ENCODE measurements at regions not wholly inside any gene's neighbourhood (a gene's known extent, or its start where the extent isn't known, plus 50 kb on each side); places are given as distances from the start of the nearest gene placed in this dataset.

DNA sequence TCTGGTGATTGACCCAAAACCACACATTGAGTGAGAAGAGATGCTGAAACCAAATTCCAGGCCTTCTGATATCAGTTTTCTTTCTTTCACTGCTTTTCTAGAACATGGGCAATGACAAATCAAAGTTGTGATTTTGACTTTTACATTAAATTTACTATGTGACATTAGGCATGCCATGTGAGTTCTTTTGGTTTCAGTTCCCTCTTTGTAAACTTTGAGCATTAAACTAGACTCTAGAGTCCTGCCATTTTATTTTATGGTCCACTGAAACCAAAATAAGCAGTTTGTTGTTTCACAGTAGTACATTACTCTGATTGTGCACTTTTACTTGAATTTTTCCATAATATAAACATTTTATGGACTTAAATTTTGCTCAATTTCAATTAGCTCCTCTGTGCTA, 381.1 kb upstream of the SEMA3D start:
- H2AFZ ChIP-seq (ENCODE audit: low read length): no peak overlapping the region

GRCh38 chr7:85566095-85566794, 379.4 kb upstream of the SEMA3D start:
- H3F3A ChIP-seq (ENCODE audit: low read depth): no peaks in the 10 kb centered on the region
- no peak overlapping the region for H2AFZ ChIP-seq (ENCODE audit: low read length)
- TF ChIP-seq EZH2phosphoT487 (IDR thresholded peaks at IDR 0.05; ENCODE audit: borderline replicate concordance): no peak
- TF ChIP-seq, protein P1, sequence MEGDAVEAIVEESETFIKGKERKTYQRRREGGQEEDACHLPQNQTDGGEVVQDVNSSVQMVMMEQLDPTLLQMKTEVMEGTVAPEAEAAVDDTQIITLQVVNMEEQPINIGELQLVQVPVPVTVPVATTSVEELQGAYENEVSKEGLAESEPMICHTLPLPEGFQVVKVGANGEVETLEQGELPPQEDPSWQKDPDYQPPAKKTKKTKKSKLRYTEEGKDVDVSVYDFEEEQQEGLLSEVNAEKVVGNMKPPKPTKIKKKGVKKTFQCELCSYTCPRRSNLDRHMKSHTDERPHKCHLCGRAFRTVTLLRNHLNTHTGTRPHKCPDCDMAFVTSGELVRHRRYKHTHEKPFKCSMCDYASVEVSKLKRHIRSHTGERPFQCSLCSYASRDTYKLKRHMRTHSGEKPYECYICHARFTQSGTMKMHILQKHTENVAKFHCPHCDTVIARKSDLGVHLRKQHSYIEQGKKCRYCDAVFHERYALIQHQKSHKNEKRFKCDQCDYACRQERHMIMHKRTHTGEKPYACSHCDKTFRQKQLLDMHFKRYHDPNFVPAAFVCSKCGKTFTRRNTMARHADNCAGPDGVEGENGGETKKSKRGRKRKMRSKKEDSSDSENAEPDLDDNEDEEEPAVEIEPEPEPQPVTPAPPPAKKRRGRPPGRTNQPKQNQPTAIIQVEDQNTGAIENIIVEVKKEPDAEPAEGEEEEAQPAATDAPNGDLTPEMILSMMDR (conservative IDR thresholded peaks at IDR 0.05; ENCODE audit: low read length): no peak
- H3K4me3 ChIP-seq (ENCODE audit: low read length, poor library complexity, severe bottlenecking): no peak overlapping the region
- H3K27me3 ChIP-seq (ENCODE audit: insufficient read depth, low read length, poor library complexity, severe bottlenecking): no peaks in the 10 kb centered on the region
- H3K9me2 ChIP-seq (replicated peaks; ENCODE audit: low read depth, low read length): no peaks in the 10 kb centered on the region
- no peak overlapping the region for H3K4me2 ChIP-seq (ENCODE audit: low read depth, low read length, poor library complexity, severe bottlenecking)
- no peak overlapping the region for H3K9ac ChIP-seq (ENCODE audit: low read depth, low read length, poor library complexity, severe bottlenecking)
- no peaks in the 10 kb centered on the region for H3K9me3 ChIP-seq (ENCODE audit: insufficient read depth, low read depth, low read length)
- H3K4me1 ChIP-seq (ENCODE audit: insufficient read depth, low read length, poor library complexity, severe bottlenecking): no peaks in the 10 kb centered on the region
- H3K79me2 ChIP-seq (ENCODE audit: insufficient read depth, low read length): no peaks in the 10 kb centered on the region
- H3K36me3 ChIP-seq (ENCODE audit: insufficient read depth, low read length): no peaks in the 10 kb centered on the region
- H4K20me1 ChIP-seq (ENCODE audit: insufficient read depth, low read length, poor library complexity, severe bottlenecking): no peaks in the 10 kb centered on the region

More for the DNA sequence above, 381.1 kb upstream of the SEMA3D start:
- no peak overlapping the region for H3K4me2 ChIP-seq (ENCODE audit: low read depth, low read length, poor library complexity, severe bottlenecking)
- H3F3A ChIP-seq (ENCODE audit: low read depth): no peaks in the 10 kb centered on the region
- no peaks in the 10 kb centered on the region for H3K9me3 ChIP-seq (ENCODE audit: insufficient read depth, low read depth, low read length)
- H3K4me3 ChIP-seq (ENCODE audit: low read length, poor library complexity, severe bottlenecking): no peak overlapping the region
- no peaks in the 10 kb centered on the region for H3K27me3 ChIP-seq (ENCODE audit: insufficient read depth, low read length, poor library complexity, severe bottlenecking)
- H3K4me1 ChIP-seq (ENCODE audit: insufficient read depth, low read length, poor library complexity, severe bottlenecking): no peaks in the 10 kb centered on the region
- no peaks in the 10 kb centered on the region for H4K20me1 ChIP-seq (ENCODE audit: insufficient read depth, low read length, poor library complexity, severe bottlenecking)
- H3K9me2 ChIP-seq (replicated peaks; ENCODE audit: low read depth, low read length): no peaks in the 10 kb centered on the region
- no peak overlapping the region for H3K9ac ChIP-seq (ENCODE audit: low read depth, low read length, poor library complexity, severe bottlenecking)
- no peaks in the 10 kb centered on the region for H3K79me2 ChIP-seq (ENCODE audit: insufficient read depth, low read length)
- TF ChIP-seq EZH2phosphoT487 (IDR thresholded peaks at IDR 0.05; ENCODE audit: borderline replicate concordance): no peak
- TF ChIP-seq, protein P1 (conservative IDR thresholded peaks at IDR 0.05; ENCODE audit: low read length): no peak
- H3K36me3 ChIP-seq (ENCODE audit: insufficient read depth, low read length): no peaks in the 10 kb centered on the region

DNA sequence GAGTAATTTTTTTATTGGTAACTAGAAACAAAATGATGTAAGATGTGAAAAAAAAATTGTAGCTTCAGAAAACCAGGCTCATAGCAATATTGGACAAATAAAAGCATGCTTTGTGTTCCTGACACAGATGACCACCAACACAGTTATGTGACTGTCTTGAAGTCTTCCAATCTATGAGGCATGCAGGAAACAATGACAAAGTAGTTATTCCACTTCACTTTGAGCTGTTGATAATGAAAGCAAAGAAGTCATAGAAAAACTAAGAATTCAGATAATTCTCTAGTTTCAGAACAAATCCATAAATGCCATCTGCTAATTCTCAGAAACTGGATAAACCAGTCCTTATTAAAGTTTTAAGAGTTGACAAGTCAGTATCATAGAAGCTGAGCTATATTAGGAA, 378.4 kb upstream of the SEMA3D start:
- Histone ChIP-seq H2AFZ (ENCODE audit: low read length) (no peak overlapping the region), H3K4me3 (ENCODE audit: low read length, poor library complexity, severe bottlenecking) (no peak overlapping the region), H3K79me2 (ENCODE audit: insufficient read depth, low read length) (no peaks in the 10 kb centered on the region), H3K9me2 (replicated peaks; ENCODE audit: low read depth, low read length) (no peaks in the 10 kb centered on the region), H3K4me1 (ENCODE audit: insufficient read depth, low read length, poor library complexity, severe bottlenecking) (no peaks in the 10 kb centered on the region), H3K9ac (ENCODE audit: low read depth, low read length, poor library complexity, severe bottlenecking) (no peak overlapping the region), H3F3A (ENCODE audit: low read depth) (no peaks in the 10 kb centered on the region), H3K4me2 (ENCODE audit: low read depth, low read length, poor library complexity, severe bottlenecking) (no peak overlapping the region), H4K20me1 (ENCODE audit: insufficient read depth, low read length, poor library complexity, severe bottlenecking) (no peaks in the 10 kb centered on the region), H3K27me3 (ENCODE audit: insufficient read depth, low read length, poor library complexity, severe bottlenecking) (no peaks in the 10 kb centered on the region), H3K36me3 (ENCODE audit: insufficient read depth, low read length) (no peaks in the 10 kb centered on the region), H3K9me3 (ENCODE audit: insufficient read depth, low read depth, low read length) (no peaks in the 10 kb centered on the region)
- TF ChIP-seq, protein P1 (conservative IDR thresholded peaks at IDR 0.05; ENCODE audit: low read length): no peak
- no peak for TF ChIP-seq EZH2phosphoT487 (IDR thresholded peaks at IDR 0.05; ENCODE audit: borderline replicate concordance)

Data from Loucy (cell line).